ENCODE measurements at regions not wholly inside any gene's neighbourhood (a gene's known extent, or its start where the extent isn't known, plus 50 kb on each side); places are given as distances from the start of the nearest gene placed in this dataset.
"Not testable (repeated sequence)": the region's sequence is repeated elsewhere in the genome, so short reads cannot be mapped to it uniquely, and the experiment has no call there.

DNA sequence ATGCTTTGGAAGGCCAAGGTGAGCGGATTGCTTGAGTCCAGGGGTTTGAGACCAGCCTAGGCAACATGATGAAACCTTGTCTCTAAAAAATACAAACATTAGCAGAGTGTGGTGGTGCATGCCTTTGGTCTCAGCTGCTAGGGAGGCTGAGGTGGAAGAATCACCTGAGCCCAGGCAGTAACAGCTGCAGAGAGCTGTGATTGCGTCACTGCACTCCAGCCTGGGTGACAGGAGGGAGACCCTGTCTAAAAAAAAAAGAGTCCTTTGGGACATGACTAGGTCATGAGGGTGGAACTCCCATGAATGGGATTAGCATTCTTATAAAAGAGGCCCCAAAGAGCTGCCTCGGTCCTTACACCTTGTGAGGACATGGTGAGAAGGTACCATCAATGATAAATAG lies 436.0 kb upstream of the NR5A2 start:
- TF ChIP-seq, protein P1, sequence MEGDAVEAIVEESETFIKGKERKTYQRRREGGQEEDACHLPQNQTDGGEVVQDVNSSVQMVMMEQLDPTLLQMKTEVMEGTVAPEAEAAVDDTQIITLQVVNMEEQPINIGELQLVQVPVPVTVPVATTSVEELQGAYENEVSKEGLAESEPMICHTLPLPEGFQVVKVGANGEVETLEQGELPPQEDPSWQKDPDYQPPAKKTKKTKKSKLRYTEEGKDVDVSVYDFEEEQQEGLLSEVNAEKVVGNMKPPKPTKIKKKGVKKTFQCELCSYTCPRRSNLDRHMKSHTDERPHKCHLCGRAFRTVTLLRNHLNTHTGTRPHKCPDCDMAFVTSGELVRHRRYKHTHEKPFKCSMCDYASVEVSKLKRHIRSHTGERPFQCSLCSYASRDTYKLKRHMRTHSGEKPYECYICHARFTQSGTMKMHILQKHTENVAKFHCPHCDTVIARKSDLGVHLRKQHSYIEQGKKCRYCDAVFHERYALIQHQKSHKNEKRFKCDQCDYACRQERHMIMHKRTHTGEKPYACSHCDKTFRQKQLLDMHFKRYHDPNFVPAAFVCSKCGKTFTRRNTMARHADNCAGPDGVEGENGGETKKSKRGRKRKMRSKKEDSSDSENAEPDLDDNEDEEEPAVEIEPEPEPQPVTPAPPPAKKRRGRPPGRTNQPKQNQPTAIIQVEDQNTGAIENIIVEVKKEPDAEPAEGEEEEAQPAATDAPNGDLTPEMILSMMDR (IDR thresholded peaks at IDR 0.05; ENCODE audit: unreplicated experiment in 3 of 3) = no peak
- Mint-ChIP-seq H3K27me3 (ENCODE audit: low read depth) (no peaks in the 10 kb centered on the region), H3K27ac (no peak overlapping the region), H3K4me3 (no peak overlapping the region), H3K4me1 (peaks cover 5% of the 10 kb centered on the region), H3K36me3 (ENCODE audit: low read depth) (no peaks in the 10 kb centered on the region), H3K9me3 (peaks cover 3% of the 10 kb centered on the region)

DNA sequence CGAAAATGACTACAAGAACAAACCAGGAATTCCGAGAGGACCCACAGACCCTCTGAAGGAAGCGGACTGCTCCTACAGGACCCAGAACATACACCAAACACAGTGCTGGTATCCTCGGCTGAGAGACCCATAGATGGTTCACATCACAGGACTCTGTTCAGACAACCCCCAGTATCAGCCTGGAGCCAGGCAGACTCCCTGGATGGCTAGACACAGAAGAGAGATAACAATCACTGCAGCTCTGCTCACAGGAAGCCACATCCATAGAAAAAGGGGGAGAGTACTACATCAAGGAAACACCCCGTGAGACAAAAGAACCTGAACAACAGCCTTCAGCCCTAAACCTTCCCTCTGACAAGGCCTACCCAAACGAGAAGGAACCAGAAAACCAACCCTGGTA lies 434.0 kb upstream of the NR5A2 start:
- TF ChIP-seq, protein P1 (IDR thresholded peaks at IDR 0.05; ENCODE audit: unreplicated experiment in 3 of 3) = no peak
- Mint-ChIP-seq H3K9me3 (peaks cover 16% of the 10 kb centered on the region), H3K27ac (no peak overlapping the region), H3K27me3 (ENCODE audit: low read depth) (no peaks in the 10 kb centered on the region), H3K36me3 (ENCODE audit: low read depth) (no peaks in the 10 kb centered on the region), H3K4me3 (no peak overlapping the region), H3K4me1 (peaks cover 5% of the 10 kb centered on the region)

DNA sequence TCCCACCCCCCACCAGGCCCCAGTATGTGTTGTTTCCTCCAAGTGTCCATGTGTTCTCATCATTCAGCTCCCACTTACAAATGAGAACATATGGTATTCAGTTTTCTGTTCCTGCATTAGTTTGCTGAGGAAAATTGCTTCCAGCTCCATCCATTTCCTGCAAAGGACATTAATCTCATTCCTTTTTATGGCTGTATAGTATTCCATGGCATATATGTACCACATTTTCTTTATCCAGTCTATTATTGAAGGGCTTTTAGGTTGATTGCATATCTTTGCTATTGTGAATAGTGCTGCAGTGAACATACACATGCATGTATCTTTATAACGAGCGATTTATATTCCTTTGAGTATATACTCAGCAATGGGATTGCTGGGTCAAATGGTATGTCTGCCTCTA lies 431.1 kb upstream of the NR5A2 start:
- H3K27ac Mint-ChIP-seq; H3K4me3 Mint-ChIP-seq; H3K36me3 Mint-ChIP-seq (ENCODE audit: low read depth); H3K4me1 Mint-ChIP-seq; H3K27me3 Mint-ChIP-seq (ENCODE audit: low read depth): not testable (repeated sequence)
- peaks cover 22% of the 10 kb centered on the region for H3K9me3 Mint-ChIP-seq

DNA sequence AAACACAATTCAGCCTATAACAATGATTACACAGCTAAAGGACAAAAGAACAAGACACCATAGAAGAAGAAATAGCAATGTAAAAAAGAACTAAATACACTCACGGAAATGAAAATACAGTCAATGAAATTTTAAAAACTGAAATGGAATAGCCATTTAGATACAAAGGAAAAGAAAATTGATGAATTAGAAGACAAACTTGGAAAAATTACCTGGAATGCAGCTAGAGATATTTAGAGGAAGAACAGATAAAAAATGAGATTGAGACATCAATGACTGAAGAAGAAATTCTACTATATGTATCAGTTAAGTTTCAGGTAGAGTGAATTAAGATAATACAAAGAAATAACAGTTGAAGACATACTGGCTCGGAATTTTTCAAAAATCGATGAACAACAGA lies 430.4 kb upstream of the NR5A2 start:
- TF ChIP-seq, protein P1 (IDR thresholded peaks at IDR 0.05; ENCODE audit: unreplicated experiment in 3 of 3) = no peak
- Mint-ChIP-seq H3K9me3 (peaks cover 27% of the 10 kb centered on the region), H3K4me1 (no peaks in the 10 kb centered on the region), H3K4me3 (no peak overlapping the region), H3K27ac (no peak overlapping the region), H3K36me3 (ENCODE audit: low read depth) (no peaks in the 10 kb centered on the region), H3K27me3 (ENCODE audit: low read depth) (no peaks in the 10 kb centered on the region)

DNA sequence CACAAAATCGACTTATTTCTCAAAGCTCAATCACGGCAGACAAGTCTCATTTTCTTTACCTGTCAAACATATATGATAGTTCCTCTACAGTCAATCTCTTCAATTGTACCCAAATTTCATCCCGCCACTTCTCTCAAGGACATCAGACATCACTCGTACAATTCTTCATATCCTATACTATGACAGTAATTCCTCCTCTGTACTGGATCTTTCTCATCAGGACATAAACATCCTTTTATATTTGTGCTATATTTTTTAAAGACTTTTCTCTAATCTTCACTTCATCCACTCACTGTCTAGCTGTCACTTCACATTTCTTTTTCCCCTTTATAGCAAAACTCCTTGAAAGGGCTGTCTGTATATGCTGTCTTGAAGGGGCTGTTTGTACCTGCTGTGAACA lies 419.1 kb upstream of the NR5A2 start:
- peaks cover 13% of the 10 kb centered on the region for H3K9me3 Mint-ChIP-seq
- H3K36me3 Mint-ChIP-seq (ENCODE audit: low read depth) = no peaks in the 10 kb centered on the region
- no peak overlapping the region for H3K27ac Mint-ChIP-seq
- H3K4me1 Mint-ChIP-seq = no peaks in the 10 kb centered on the region
- TF ChIP-seq, protein P1 (IDR thresholded peaks at IDR 0.05; ENCODE audit: unreplicated experiment in 3 of 3) = no peak
- no peaks in the 10 kb centered on the region for H3K27me3 Mint-ChIP-seq (ENCODE audit: low read depth)
- H3K4me3 Mint-ChIP-seq = no peak overlapping the region

DNA sequence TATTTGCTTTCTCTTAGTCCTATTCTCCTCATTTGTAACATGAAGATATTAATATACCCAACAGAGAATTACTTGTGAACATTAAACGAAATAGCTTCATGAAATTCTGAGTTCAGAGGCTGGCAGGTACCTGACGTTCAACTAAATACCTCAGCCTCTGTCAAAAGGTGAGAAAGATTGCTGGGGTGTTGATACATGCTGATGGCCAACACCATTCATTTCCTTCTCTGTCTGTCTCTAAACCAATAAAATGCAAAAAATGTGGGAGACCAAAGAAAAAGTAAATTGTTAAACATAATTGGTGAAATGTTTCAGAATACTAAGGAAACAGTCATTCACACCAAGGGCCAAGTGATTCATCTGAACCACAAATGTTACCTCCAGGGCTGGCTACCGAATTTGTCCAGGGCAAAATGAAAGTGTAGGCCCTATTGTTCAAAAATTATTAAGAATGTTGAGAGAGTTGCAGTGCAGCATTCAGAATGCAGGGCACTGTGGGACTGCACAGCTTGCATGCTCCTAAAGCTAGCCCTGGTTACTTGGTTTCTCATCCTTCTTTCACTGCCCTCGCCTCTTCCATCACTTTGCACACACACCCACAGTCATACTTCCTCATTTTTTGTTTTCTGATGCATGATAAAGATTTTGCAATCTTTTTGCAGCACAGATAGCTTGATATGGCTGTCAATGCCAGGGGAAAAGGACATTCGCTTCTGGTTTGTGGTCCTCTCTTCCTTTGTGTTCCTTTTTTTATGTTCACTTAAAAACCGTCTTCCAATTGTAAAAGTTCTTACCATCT lies 414.3 kb upstream of the NR5A2 start:
- Mint-ChIP-seq H3K27me3 (ENCODE audit: low read depth) (no peaks in the 10 kb centered on the region), H3K27ac (no peak overlapping the region), H3K4me3 (no peak overlapping the region), H3K4me1 (peaks cover 9% of the 10 kb centered on the region), H3K36me3 (ENCODE audit: low read depth) (no peaks in the 10 kb centered on the region), H3K9me3 (no peaks in the 10 kb centered on the region)
- TF ChIP-seq, protein P1 (IDR thresholded peaks at IDR 0.05; ENCODE audit: unreplicated experiment in 3 of 3) = no peak
